ENCODE measurements at regions not wholly inside any gene's neighbourhood (a gene's known extent, or its start where the extent isn't known, plus 50 kb on each side); places are given as distances from the start of the nearest gene placed in this dataset.
"Not testable (repeated sequence)": the region's sequence is repeated elsewhere in the genome, so short reads cannot be mapped to it uniquely, and the experiment has no call there.

DNA sequence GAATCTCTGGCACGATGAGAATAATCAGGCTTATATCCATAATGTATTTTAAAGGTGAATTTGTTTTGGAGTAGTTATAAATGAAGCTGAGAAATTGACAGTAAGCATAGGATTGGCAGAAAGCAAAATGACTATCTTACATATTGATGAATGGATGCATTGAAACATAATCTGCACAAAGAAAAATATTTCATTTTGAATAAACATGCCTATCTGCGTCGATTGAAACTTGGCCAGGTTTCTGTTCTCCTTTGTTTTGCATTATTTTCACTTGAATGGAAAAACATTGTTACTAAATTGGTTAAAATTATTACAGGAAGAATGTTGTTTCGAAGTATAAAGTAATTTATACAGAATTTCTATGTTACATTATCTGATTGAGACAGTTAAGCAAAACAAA lies 128.2 kb downstream of the USP22 start:
- WGBS, 2 donors: 37 to 43% methylated on average over 4 of the region's 4 CpGs
- H3K36me3 ChIP-seq (ENCODE audit: control insufficient read depth in 2 of 2, insufficient read depth in 2 of 2, low read length in 1 of 2): no peaks in the 10 kb centered on the region
- no peak overlapping the region for H3K27ac ChIP-seq (ENCODE audit: low read depth in 2 of 2, low read length in 1 of 2)

DNA sequence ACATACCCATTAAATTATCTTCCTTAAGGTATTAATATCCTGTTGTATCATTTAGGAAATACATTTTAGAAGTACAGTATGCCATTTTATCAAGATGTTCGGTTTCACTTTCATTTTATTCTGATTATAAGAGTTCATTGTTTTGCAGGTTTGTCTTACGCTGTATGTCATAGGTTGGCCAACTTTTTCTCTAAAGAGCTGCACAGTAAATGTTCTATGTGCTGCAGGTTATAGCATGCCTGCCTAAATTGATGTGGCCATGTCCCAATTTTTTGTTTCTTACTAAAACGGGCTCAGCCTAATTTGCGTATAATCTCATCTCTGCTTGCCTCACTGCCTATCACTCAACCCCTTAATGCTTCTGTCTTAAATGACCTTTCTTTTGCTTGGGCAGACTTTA lies 126.4 kb downstream of the USP22 start:
- Histone ChIP-seq H3K4me3 (ENCODE audit: low read depth in 1 of 2, low read length in 2 of 2) (peak overlapping the region in 1 of 2 donors; percentile 22), H3K9me3 (ENCODE audit: control insufficient read depth in 2 of 2, insufficient read depth in 1 of 2, low read depth in 1 of 2, low read length in 1 of 2) (no peaks in the 10 kb centered on the region), H3K36me3 (ENCODE audit: control insufficient read depth in 2 of 2, insufficient read depth in 2 of 2, low read length in 1 of 2) (no peaks in the 10 kb centered on the region), H3K4me1 (ENCODE audit: control insufficient read depth in 2 of 2, insufficient read depth in 2 of 2, low read length in 1 of 2) (no peaks in the 10 kb centered on the region), H3K27ac (ENCODE audit: low read depth in 2 of 2, low read length in 1 of 2) (no peak overlapping the region), H3K27me3 (ENCODE audit: control insufficient read depth in 1 of 2, insufficient read depth in 2 of 2, low read length in 2 of 2) (no peaks in the 10 kb centered on the region)
- WGBS, 2 donors: 51 to 54% methylated on average over 4 of the region's 4 CpGs

More for the DNA sequence above, 128.2 kb downstream of the USP22 start:
- Histone ChIP-seq H3K27me3 (ENCODE audit: control insufficient read depth in 1 of 2, insufficient read depth in 2 of 2, low read length in 2 of 2) (no peaks in the 10 kb centered on the region), H3K9me3 (ENCODE audit: control insufficient read depth in 2 of 2, insufficient read depth in 1 of 2, low read depth in 1 of 2, low read length in 1 of 2) (no peaks in the 10 kb centered on the region), H3K4me1 (ENCODE audit: control insufficient read depth in 2 of 2, insufficient read depth in 2 of 2, low read length in 1 of 2) (no peaks in the 10 kb centered on the region), H3K4me3 (ENCODE audit: low read depth in 1 of 2, low read length in 2 of 2) (no peak overlapping the region)

DNA sequence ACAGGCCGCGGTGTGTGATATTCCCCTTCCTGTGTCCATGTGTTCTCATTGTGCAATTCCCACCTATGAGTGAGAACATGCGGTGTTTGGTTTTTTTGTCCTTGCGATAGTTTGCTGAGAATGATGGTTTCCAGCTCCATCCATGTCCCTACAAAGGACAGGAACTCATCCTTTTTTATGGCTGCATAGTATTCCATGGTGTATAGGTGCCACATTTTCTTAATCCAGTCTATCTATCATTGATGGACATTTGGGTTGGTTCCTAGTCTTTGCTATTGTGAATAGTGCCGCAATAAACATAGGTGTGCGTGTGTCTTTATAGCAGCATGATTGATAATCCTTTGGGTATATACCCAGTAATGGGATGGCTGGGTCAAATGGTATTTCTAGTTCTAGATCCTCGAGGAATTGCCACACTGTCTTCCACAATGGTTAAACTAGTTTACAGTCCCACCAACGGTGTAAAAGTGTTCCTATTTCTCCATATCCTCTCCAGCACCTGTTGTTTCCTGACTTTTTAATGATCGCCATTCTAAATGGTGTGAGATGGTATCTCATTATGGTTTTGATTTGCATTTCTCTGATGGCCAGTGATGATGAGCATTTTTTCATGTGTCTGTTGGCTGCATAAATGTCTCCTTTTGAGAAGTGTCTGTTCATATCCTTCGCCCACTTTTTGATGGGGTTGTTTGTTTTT lies 125.1 kb downstream of the USP22 start:
- 92% methylated on average over 10 of the region's 10 CpGs for whole genome bisulfite sequencing, 2 donors
- H3K27me3 ChIP-seq (ENCODE audit: control insufficient read depth in 1 of 2, insufficient read depth in 2 of 2, low read length in 2 of 2); H3K27ac ChIP-seq (ENCODE audit: low read depth in 2 of 2, low read length in 1 of 2); H3K4me3 ChIP-seq (ENCODE audit: low read depth in 1 of 2, low read length in 2 of 2); H3K4me1 ChIP-seq (ENCODE audit: control insufficient read depth in 2 of 2, insufficient read depth in 2 of 2, low read length in 1 of 2); H3K9me3 ChIP-seq (ENCODE audit: control insufficient read depth in 2 of 2, insufficient read depth in 1 of 2, low read depth in 1 of 2, low read length in 1 of 2); H3K36me3 ChIP-seq (ENCODE audit: control insufficient read depth in 2 of 2, insufficient read depth in 2 of 2, low read length in 1 of 2): not testable (repeated sequence)

DNA sequence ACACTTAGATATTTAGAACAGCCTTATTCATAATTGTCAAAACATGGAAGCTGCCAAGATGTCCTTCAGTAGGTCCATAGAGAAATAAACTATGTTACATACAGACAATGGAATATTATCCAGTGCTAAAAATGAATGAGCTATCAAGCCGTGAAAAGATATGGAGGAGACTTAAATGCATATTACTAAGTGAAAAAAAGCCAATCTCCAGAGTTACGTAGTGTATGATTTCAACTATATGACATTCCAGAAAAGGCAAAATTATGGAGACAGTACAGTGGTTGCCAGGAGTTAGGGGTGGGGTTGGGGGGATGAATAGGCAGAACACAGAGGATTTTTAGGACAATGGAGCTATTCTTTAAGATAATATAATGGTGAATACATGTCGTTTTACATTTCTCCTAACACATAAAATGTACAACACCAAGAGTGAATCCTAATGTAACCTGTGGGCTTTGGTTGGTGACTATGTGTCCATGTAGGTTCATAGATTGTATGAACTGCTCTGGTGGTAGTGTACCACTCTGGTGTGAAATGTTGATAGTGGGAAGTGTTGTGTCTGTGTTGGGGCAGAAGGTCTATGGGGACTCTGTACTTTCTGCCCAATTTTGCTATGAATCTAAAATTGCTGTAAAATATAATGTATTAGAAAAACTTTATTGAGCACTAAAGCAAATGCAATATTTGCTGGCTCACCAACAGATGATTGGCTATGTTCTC lies 122.6 kb downstream of the USP22 start:
- Histone ChIP-seq H3K36me3 (ENCODE audit: control insufficient read depth in 2 of 2, insufficient read depth in 2 of 2, low read length in 1 of 2) (no peaks in the 10 kb centered on the region), H3K4me3 (ENCODE audit: low read depth in 1 of 2, low read length in 2 of 2) (no peak overlapping the region), H3K27ac (ENCODE audit: low read depth in 2 of 2, low read length in 1 of 2) (no peak overlapping the region), H3K4me1 (ENCODE audit: control insufficient read depth in 2 of 2, insufficient read depth in 2 of 2, low read length in 1 of 2) (no peaks in the 10 kb centered on the region), H3K27me3 (ENCODE audit: control insufficient read depth in 1 of 2, insufficient read depth in 2 of 2, low read length in 2 of 2) (no peaks in the 10 kb centered on the region), H3K9me3 (ENCODE audit: control insufficient read depth in 2 of 2, insufficient read depth in 1 of 2, low read depth in 1 of 2, low read length in 1 of 2) (no peaks in the 10 kb centered on the region)
- 61 to 64% methylated on average over 3 of the region's 3 CpGs for WGBS, 2 donors

DNA sequence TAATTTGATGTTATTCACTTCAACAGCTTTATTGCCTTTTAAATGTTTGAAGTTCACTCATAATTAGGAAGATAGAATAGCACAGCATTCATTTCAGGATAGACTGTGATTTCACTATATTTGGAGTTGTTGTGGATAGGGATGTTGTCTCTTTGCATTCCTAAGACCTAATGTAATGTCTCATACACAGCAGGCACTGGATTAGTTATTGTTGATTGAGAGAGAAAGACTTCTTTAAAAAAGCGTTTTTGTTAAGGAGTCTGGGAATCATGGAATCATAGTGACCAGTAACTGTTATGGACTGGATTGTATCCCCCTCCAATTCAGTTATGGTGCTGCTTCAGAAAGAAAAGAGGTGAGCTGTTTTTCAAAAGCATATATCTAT lies 122.0 kb downstream of the USP22 start:
- no peaks in the 10 kb centered on the region for H3K27me3 ChIP-seq (ENCODE audit: control insufficient read depth in 1 of 2, insufficient read depth in 2 of 2, low read length in 2 of 2)
- H3K36me3 ChIP-seq (ENCODE audit: control insufficient read depth in 2 of 2, insufficient read depth in 2 of 2, low read length in 1 of 2): no peaks in the 10 kb centered on the region
- H3K4me1 ChIP-seq (ENCODE audit: control insufficient read depth in 2 of 2, insufficient read depth in 2 of 2, low read length in 1 of 2): no peaks in the 10 kb centered on the region
- H3K9me3 ChIP-seq (ENCODE audit: control insufficient read depth in 2 of 2, insufficient read depth in 1 of 2, low read depth in 1 of 2, low read length in 1 of 2): no peaks in the 10 kb centered on the region
- 31 to 38% methylated on average over 1 of the region's 1 CpG for WGBS, 2 donors
- H3K27ac ChIP-seq (ENCODE audit: low read depth in 2 of 2, low read length in 1 of 2): no peak overlapping the region
- H3K4me3 ChIP-seq (ENCODE audit: low read depth in 1 of 2, low read length in 2 of 2): no peak overlapping the region

DNA sequence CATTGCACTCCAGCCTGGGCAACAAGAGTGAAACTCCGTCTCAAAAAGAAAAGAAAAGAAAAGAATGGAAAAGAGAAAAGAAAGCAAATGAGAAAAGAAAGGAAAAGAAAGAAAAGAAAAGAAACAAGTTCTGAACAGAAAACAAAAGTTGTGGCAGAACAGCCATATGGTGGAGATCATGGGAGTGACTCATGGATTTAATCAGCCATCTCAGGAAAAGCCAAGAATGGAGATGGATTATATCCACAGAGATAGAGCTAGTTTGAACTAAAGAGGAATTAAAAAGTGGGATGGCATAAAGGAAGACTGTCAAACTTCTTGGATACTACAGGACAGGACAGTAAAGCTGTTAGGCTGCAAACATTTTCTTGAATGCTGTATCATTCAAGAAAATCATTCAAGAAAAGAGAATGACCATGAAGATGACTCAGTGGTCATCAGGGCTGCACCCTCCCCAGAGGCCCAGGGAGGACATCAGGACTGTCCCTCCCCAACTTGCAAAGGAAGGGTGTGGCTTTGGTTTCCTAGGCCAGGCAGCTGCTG lies 120.6 kb downstream of the USP22 start:
- Histone ChIP-seq H3K4me1 (ENCODE audit: control insufficient read depth in 2 of 2, insufficient read depth in 2 of 2, low read length in 1 of 2) (no peaks in the 10 kb centered on the region), H3K27ac (ENCODE audit: low read depth in 2 of 2, low read length in 1 of 2) (no peak overlapping the region), H3K9me3 (ENCODE audit: control insufficient read depth in 2 of 2, insufficient read depth in 1 of 2, low read depth in 1 of 2, low read length in 1 of 2) (no peaks in the 10 kb centered on the region), H3K36me3 (ENCODE audit: control insufficient read depth in 2 of 2, insufficient read depth in 2 of 2, low read length in 1 of 2) (no peaks in the 10 kb centered on the region), H3K4me3 (ENCODE audit: low read depth in 1 of 2, low read length in 2 of 2) (no peak overlapping the region), H3K27me3 (ENCODE audit: control insufficient read depth in 1 of 2, insufficient read depth in 2 of 2, low read length in 2 of 2) (no peaks in the 10 kb centered on the region)
- WGBS, 2 donors: 52 to 60% methylated on average over 1 of the region's 1 CpG

DNA sequence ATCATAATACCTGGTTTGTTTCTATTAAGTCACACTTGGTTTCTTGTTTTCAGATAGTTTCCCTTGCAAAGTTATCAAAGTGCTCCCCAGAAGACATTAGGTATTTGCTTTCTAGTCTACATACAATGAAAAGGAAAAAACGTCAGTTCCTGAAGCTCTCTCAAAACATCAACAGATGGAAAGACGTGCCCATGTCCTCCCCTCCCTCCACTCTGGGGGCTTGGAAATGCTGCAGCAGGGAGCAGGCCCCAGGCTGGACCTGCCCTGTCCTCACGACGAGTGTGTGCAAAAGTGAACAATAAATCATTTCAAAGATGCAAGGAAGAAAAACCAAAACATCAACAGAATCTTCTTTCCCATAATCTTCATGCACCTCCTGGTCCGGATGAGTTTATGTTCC lies 118.5 kb downstream of the USP22 start:
- no peaks in the 10 kb centered on the region for H3K9me3 ChIP-seq (ENCODE audit: control insufficient read depth in 2 of 2, insufficient read depth in 1 of 2, low read depth in 1 of 2, low read length in 1 of 2)
- no peak overlapping the region for H3K27ac ChIP-seq (ENCODE audit: low read depth in 2 of 2, low read length in 1 of 2)
- WGBS, 2 donors: 65 to 71% methylated on average over 5 of the region's 5 CpGs
- no peaks in the 10 kb centered on the region for H3K27me3 ChIP-seq (ENCODE audit: control insufficient read depth in 1 of 2, insufficient read depth in 2 of 2, low read length in 2 of 2)
- H3K4me3 ChIP-seq (ENCODE audit: low read depth in 1 of 2, low read length in 2 of 2): no peak overlapping the region
- H3K36me3 ChIP-seq (ENCODE audit: control insufficient read depth in 2 of 2, insufficient read depth in 2 of 2, low read length in 1 of 2): no peaks in the 10 kb centered on the region
- H3K4me1 ChIP-seq (ENCODE audit: control insufficient read depth in 2 of 2, insufficient read depth in 2 of 2, low read length in 1 of 2): no peaks in the 10 kb centered on the region

DNA sequence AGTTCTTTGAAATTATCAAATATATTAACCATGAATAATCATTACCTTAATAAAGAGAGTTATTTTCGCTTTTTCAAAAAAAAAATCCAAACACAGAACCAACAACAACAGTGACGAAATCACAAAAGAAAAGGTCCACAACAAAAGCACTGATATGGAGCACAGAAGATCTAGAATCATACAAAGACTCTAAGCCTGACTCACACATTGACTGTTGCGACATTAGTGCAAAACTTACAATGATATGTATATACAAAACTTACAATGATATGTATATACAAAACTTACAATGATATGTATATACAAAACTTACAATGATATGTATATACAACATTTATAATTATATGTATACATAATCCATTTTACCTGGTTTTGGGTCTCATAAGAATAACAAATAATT lies 117.7 kb downstream of the USP22 start:
- Histone ChIP-seq H3K9me3 (ENCODE audit: control insufficient read depth in 2 of 2, insufficient read depth in 1 of 2, low read depth in 1 of 2, low read length in 1 of 2) (no peaks in the 10 kb centered on the region), H3K27ac (ENCODE audit: low read depth in 2 of 2, low read length in 1 of 2) (no peak overlapping the region), H3K4me1 (ENCODE audit: control insufficient read depth in 2 of 2, insufficient read depth in 2 of 2, low read length in 1 of 2) (no peaks in the 10 kb centered on the region), H3K4me3 (ENCODE audit: low read depth in 1 of 2, low read length in 2 of 2) (no peak overlapping the region), H3K27me3 (ENCODE audit: control insufficient read depth in 1 of 2, insufficient read depth in 2 of 2, low read length in 2 of 2) (no peaks in the 10 kb centered on the region), H3K36me3 (ENCODE audit: control insufficient read depth in 2 of 2, insufficient read depth in 2 of 2, low read length in 1 of 2) (no peaks in the 10 kb centered on the region)
- WGBS, 2 donors: 83 to 87% methylated on average over 3 of the region's 3 CpGs

DNA sequence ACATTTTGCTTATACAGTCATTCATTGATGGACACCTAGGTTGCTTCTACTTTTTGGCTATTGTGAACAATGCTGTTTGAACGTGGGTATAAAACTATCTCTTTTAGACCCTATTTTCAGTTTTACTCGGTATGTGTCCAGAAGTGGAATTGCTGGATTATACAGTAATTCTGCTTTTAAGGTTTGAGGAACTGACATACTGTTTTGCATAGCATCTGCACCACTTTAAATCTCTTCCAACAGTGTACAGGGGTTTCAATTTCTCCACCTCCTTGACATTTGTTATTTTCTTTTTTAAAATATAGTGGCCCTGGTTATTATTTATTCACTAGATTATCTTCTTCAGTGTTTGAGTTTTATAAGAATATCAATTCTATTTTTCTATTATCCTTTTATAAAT lies 116.9 kb downstream of the USP22 start:
- no peaks in the 10 kb centered on the region for H3K27me3 ChIP-seq (ENCODE audit: control insufficient read depth in 1 of 2, insufficient read depth in 2 of 2, low read length in 2 of 2)
- H3K4me3 ChIP-seq (ENCODE audit: low read depth in 1 of 2, low read length in 2 of 2): no peak overlapping the region
- H3K27ac ChIP-seq (ENCODE audit: low read depth in 2 of 2, low read length in 1 of 2): no peak overlapping the region
- 67 to 74% methylated on average over 2 of the region's 2 CpGs for WGBS, 2 donors
- no peaks in the 10 kb centered on the region for H3K4me1 ChIP-seq (ENCODE audit: control insufficient read depth in 2 of 2, insufficient read depth in 2 of 2, low read length in 1 of 2)
- H3K36me3 ChIP-seq (ENCODE audit: control insufficient read depth in 2 of 2, insufficient read depth in 2 of 2, low read length in 1 of 2): no peaks in the 10 kb centered on the region
- no peaks in the 10 kb centered on the region for H3K9me3 ChIP-seq (ENCODE audit: control insufficient read depth in 2 of 2, insufficient read depth in 1 of 2, low read depth in 1 of 2, low read length in 1 of 2)

DNA sequence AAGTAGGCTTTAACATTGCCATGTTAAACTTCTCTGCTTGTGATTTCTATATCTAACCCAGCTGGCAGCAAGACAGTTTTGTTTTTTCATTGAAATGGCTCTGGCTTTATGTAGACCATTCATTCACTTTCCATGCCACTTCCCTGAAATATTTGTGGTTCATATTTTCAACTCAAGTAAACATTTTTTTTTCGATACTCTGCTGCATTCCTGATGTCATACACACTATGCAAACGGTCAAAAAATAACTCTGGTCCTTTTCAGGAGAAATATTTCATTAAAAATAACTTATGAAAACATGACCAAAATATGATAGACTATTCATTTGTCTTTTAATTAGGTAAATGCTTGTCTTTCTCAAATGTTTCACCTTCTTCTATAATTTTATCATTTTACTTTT lies 116.3 kb downstream of the USP22 start:
- H3K36me3 ChIP-seq (ENCODE audit: control insufficient read depth in 2 of 2, insufficient read depth in 2 of 2, low read length in 1 of 2): no peaks in the 10 kb centered on the region
- no peaks in the 10 kb centered on the region for H3K9me3 ChIP-seq (ENCODE audit: control insufficient read depth in 2 of 2, insufficient read depth in 1 of 2, low read depth in 1 of 2, low read length in 1 of 2)
- no peak overlapping the region for H3K27ac ChIP-seq (ENCODE audit: low read depth in 2 of 2, low read length in 1 of 2)
- H3K4me3 ChIP-seq (ENCODE audit: low read depth in 1 of 2, low read length in 2 of 2): no peak overlapping the region
- H3K4me1 ChIP-seq (ENCODE audit: control insufficient read depth in 2 of 2, insufficient read depth in 2 of 2, low read length in 1 of 2): no peaks in the 10 kb centered on the region
- WGBS, 2 donors: 44 to 61% methylated on average over 2 of the region's 2 CpGs
- no peaks in the 10 kb centered on the region for H3K27me3 ChIP-seq (ENCODE audit: control insufficient read depth in 1 of 2, insufficient read depth in 2 of 2, low read length in 2 of 2)
